Right renal cortex interstitium (tissue), 3 donors: ENCODE measurements at regions not wholly inside any gene's neighbourhood (a gene's known extent, or its start where the extent isn't known, plus 50 kb on each side); places are given as distances from the start of the nearest gene placed in this dataset.

ENCODE experiments used
- DNase-seq, 3 donors: peaks; one replicate each; pipeline ENCODE4 v3.0.0-alpha.2; 2013; ENCODE audit warnings: low read depth in 3 of 3, low spot score in 2 of 3

DNA sequence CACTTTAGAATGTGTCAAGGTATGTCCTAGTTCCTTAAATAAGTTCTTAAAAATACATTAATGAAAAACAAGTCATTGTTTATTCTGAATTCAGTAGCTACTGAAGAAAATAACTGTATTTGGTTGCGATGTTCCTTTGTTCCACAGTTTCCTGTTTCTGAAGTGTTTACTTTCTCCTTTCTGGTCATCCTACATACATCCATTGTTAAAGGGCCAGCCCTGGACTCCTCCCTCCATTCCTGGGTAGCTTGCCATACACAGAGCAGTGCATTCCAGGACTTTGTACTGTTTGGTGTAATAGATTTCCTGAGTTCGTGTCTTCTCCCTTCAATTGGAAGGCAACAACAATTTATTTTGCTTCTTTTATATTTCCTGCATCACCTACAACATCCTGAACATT is 845.4 kb upstream of the CXADR start:
- DNase-seq, result no peak

DNA sequence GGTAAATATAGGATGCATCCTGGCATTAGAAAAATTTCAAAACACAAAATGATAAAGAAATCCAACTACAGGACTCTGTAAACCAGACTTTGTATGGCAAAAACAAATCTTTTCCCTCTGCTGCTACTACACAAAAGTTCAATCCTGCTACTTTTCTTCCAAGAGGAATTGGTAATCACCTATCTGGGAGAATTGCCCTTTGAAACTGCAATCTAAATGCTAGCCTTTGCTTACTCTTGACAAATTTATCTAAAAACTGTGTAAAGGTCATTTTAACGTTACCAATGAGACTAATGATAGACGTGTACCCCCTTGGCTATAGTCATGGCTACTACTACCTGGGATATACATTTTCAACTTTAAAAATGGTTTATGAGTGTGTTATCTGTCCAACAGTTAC is 837.9 kb upstream of the CXADR start:
- no peak for DNase-seq

DNA sequence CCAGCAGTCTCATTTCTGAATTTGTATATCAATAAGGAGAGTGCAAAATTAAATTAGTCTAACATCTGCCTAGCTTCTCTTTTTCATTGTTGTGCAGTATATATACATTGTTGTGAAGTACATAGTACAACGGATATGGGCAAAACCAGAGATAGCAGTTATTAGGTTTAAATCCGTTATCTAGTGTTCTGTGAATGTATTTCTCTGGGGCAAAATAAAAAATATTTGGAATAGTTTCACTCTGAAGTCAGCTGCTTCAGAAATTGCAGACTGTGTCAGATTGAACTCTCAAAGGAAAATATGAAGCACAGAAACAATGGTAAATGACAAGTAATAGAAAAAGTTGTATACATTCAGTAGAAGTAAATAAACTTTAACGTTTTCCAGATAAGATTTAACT is 836.5 kb upstream of the CXADR start:
- no peak for DNase-seq

DNA sequence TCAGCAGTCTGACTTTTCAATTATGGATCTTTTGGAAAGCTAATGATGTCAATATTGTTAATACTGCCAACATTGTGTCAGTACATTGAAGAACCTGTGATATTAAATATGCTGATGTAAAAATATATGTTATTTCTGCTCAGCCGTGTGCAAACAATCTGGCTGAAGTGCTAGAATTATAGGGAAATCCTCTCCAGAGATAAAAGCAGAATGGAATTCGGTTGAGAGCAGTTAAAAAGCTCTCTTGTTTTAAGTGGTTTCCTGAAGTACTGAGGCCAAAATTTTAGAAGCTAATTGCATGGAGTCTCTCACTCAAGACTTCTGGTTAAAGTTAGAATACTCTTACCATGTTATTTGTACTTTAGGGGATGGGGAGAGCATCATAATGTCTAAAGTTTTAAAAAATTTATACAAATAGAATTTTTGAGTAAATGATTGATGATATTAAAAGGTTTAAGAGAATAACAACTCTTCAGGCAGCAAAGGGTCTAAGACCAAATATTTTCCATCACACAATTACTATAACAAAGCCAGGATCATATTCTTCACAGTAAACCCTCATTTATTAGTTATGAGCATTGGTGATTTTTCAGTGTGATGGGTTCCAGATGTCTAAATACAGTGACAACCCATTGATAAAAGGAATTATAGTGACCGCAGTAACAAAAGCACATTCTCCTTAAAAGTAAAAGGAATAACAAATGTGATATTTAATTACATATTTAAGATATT is 834.2 kb upstream of the CXADR start:
- no peak for DNase-seq

DNA sequence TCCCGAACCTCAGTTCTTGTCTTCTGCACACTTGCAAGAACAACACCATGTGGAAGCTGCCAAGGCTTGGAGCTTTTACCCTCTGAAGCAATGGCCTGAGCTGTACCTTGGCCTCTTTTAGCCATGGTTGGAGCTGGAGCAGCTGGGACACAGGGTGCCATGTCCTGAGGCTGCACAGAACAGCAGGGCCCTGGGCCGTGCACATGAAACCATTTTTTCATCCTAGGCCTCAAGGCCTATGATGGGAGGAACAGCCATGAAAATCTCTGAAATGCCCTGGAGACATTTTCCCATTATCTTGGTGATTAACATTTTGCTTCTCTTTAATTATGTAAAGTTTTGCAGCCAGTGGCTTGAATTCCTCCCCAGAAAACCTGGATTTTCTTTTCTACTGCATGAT is 817.8 kb upstream of the CXADR start:
- no peak for DNase-seq

DNA sequence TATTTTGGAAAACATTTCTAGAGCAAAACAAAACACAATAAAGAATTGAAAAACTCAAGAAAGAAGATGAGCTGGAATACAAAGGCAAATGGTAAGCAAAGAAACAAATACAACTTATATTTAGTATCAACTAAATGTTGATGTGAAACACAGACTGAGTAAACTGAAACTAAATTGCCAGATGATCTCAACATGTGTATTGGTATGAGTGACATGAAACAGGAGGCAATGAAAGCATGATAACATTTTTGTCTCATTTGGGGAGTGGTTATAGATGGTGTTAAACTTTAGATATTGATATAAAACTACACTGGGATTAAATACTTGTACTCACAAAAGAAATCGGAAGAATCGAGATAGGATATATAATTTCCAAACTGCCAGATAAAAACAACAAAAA is 805.6 kb upstream of the CXADR start:
- DNase-seq, result no peak

DNA sequence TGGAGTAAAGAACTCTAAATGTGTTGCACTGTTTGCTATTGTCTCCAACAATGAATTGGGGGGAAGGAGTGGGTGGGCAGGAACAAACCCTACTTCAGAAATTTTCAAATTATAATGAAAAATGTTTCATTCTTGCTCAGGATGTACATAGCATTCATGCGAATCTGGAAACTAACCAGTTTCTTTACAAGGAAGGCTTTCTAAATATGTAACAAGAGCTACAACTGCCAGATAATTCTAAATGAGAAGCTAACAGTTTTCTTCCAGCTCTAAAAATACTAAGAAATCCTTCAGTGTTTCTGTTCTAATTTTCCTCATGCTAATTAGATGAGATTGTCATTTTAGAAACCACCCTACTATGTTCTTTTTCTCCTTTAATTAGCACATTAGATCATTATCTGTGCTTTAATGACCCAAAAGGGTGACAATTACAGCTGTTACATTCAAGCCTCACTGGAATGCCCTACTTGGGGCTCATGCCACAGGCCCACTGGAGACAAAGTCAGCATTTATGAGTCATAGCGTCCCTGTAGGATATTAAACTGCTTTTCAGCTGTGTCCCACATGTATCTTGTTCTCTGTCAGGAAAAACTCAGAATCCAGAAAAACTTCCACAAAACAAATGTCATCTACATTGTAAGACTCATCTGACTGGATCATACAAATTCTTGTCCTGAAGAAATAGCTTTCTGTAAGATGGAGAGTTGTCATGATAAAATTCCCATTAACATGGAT is 804.6 kb upstream of the CXADR start:
- DNase-seq, result no peak

- DNase-seq, result no peak
These were observed 802.8 kb upstream of the CXADR start for GRCh38 chr21:16709866-16710550.

- DNase-seq, result no peak
These were observed 801.1 kb upstream of the CXADR start for GRCh38 chr21:16711757-16712156.

DNA sequence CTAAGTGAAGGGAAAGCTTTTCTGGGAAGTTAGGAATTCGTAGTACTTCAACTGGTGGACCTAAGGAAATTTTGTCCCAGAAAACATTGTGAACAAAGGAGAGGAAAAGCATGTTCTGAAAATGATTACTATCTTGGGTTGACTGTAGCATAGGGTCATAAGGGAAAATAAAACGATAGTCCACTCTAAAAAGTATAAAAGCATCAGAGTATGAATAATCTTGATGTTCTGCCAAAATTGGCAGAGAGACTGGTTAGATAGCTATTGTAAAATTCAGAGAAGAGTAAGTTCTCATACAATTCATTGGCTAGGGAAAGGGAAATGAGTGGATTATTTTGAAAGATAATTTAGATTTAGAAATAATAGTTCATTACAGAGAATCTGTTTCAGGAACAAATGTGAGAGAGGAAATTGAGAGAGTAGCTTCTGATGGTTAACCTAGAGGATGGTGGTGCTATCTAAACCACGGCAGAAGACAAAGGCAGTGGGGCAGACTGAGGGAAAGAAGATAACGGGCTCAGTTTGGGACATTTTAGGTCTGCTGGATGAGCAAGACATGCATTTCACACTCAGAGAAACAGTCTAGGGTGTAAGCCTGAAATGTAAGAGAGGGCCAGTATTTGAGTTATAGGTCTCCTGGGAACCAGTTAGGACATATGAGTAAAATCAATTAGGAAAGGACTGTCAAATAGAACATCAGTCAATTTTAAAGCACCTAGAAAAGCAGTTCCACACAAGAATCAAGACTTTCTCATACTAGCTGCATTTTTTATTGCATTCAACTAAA is 799.3 kb upstream of the CXADR start:
- DNase-seq, result no peak

DNA sequence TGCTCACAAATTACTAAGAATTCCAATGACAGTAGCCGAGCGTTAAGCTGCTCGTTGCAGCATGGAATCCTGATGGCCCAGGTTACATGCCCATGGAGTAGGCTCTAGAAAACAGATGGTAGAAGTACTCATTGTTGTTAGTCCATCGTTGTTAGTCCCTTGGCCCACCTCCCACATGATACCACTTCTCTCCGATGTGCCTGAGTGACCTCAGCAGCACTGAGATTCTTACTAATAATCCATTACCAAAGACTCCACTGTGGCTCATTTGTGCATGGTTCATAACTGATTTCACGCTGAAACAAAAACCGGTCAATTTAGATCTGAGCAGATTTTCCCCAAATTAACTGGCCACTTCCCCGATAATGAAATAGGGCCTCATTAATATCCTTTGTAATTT is 772.3 kb upstream of the CXADR start:
- no peak for DNase-seq

GRCh38 chr21:16741141-16741665 is 771.6 kb upstream of the CXADR start:
- no peak for DNase-seq

DNA sequence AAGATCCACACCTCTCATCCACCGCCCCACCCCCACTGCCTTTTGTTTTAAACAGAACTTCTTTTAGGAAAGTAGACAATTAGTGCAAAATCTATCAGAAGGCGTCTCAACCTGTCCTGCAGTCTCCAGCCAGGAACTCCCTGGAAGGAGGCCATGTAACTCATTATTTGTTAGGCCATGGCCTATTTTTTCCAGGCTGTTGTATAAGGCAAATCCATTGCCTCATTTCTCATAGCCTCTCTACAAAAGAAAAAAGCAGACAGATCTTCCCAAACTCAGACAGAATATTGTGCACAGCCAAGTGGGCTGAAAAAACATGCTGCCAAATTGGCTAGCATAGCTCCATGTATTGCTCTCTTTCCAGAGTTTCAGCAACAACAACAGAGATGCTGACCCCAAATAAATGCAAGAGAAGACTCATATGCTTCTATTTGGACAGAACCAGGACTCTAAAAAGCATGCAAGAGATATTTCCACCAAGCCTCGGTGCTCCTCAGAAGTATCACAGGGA is 770.7 kb upstream of the CXADR start:
- DNase-seq, result no peak

GRCh38 chr21:16742741-16743140 is 770.1 kb upstream of the CXADR start:
- no peak for DNase-seq

GRCh38 chr21:16743317-16743716 is 769.5 kb upstream of the CXADR start:
- DNase-seq, result no peak

DNA sequence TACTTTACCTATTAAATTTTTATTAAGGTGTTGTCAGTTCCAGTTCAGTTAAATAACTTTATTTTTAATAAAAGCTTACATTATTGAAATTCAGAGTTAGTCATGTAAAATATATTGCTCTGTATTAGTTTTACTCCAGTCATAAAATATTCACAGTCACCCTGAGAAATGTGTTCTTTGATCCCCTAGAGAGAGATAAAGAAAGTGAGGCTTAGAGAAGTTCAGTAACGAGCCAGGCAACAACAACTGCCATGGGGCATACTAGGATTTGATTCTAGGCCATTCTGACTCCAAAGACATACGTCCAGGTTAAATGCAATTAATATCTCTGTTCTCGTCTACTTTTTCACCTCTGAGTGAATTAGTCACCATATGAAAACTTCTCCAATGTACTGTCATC is 761.9 kb upstream of the CXADR start:
- no peak for DNase-seq

- DNase-seq, result no peak
These were observed 761.0 kb upstream of the CXADR start for GRCh38 chr21:16751695-16752474.

- no peak for DNase-seq
These were observed 760.4 kb upstream of the CXADR start for GRCh38 chr21:16752475-16752857.

DNA sequence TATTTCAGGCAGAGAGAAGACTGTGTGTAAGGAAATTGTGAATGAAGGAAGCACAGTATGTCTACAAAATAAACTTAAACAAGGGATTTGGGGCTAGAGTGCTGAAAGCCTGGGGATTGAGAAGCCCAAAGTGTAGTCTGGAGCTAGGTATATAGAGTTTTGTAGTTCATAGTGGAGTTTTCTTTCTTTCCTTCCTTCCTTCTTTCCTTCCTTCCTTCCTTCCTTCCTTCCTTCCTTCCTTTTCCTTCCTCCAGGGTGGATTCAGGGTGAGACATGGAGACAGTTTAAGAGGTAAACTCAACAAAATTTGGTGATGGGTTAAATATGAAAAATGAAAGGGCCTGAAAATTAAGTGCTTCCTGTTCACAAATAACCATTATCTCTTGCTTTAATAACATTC is 757.8 kb upstream of the CXADR start:
- DNase-seq, result no peak

DNA sequence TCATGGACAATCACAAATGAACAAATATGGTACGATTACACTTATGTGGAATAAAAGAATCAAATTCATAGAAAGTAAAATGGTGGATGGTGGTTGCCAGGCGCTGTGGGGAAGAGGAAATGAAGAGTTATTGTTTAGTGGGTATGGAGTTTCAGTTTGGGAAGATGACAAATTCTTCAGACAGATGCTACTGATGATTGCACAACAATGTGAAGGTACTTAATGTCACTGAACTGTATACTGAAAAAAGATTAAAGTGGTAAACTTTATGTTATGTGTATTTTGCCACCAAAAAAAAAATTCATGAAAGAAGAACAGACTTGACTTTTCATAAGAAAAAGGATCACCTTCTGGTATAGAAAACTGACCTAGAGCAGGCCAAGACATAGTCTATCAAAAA is 745.6 kb upstream of the CXADR start:
- no peak for DNase-seq
